ENCODE measurements at regions not wholly inside any gene's neighbourhood (a gene's known extent, or its start where the extent isn't known, plus 50 kb on each side); places are given as distances from the start of the nearest gene placed in this dataset.

DNA sequence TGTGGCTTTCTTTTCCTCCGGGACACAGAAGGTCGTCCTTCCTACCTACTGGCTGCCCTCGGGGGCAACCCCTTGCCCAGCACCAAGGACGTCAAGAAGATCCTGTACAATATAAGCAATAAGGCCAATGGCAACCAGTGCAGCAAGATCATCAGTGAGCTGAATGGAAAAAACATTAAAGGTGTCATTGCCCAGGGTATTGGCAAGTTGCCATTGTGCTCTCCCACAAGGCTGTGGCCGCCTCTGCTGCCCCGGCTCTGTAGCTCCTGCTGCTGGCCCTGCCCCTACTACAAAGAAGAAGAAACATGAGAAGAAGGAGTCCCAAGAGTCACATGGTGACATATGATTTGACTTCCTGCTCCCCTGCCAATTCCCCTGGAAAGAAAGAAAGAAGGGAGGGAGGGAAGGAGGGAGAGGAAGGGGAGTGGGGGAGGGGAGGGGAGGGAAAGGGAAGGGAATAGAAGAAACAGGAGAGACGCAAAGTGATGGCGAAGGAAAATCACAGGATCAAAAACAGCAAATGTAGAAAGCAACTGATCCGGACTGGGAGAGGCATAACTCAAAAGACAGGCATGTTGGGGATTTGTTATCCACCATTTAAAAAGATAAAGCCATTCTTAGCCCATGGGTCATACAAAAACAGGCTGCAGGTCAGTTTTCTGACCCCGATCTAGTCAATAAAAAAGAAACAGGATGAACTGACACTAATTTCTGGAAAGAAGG, 61.3 kb upstream of the RESF1 start:
- TF ChIP-seq, protein P1, sequence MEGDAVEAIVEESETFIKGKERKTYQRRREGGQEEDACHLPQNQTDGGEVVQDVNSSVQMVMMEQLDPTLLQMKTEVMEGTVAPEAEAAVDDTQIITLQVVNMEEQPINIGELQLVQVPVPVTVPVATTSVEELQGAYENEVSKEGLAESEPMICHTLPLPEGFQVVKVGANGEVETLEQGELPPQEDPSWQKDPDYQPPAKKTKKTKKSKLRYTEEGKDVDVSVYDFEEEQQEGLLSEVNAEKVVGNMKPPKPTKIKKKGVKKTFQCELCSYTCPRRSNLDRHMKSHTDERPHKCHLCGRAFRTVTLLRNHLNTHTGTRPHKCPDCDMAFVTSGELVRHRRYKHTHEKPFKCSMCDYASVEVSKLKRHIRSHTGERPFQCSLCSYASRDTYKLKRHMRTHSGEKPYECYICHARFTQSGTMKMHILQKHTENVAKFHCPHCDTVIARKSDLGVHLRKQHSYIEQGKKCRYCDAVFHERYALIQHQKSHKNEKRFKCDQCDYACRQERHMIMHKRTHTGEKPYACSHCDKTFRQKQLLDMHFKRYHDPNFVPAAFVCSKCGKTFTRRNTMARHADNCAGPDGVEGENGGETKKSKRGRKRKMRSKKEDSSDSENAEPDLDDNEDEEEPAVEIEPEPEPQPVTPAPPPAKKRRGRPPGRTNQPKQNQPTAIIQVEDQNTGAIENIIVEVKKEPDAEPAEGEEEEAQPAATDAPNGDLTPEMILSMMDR (optimal IDR thresholded peaks at IDR 0.05 in 1 of 3, IDR thresholded peaks at IDR 0.05 in 1 of 3, conservative IDR thresholded peaks at IDR 0.05 in 1 of 3; ENCODE audit: extremely low read depth in 1 of 3, insufficient read depth in 2 of 3, low read length in 3 of 3) = no peak
- TF ChIP-seq EZH2 (IDR thresholded peaks at IDR 0.05; ENCODE audit: low read length) = no peak

Measured in keratinocyte (primary cell).